GM23338 (cell line): ENCODE measurements at regions not wholly inside any gene's neighbourhood (a gene's known extent, or its start where the extent isn't known, plus 50 kb on each side); places are given as distances from the start of the nearest gene placed in this dataset.

Experiments
- ATAC-seq: fragments of 200-7000 bp; cut with Tn5 transposase; 3 replicates; pipeline ENCODE4 v1.9.1; 2020
- DNase-seq: peaks from one replicate; pipeline ENCODE4 v3.0.0-alpha.2; 2015; ENCODE audit warnings: low spot score
- H2AFZ ChIP-seq: fragments of 200-600 bp; sonication (generic); 2 replicates; pipeline ENCODE4 v1.8.0; 2016; ENCODE audit warnings: antibody characterized with exemption, mild to moderate bottlenecking, moderate library complexity
- H3F3A ChIP-seq: fragments of 200-600 bp; sonication (generic); replicated peaks from 2 replicates; pipeline ENCODE4 v1.8.0; 2017; ENCODE audit warnings: antibody characterized with exemption, mixed run types, low read depth
- H3K27ac ChIP-seq: fragments of 200-600 bp; sonication (generic); 2 replicates; pipeline ENCODE4 v1.6.1; 2016; ENCODE audit warnings: low read depth
- H3K27me3 ChIP-seq: fragments of 200-600 bp; sonication (generic); 2 replicates; pipeline ENCODE4 v1.8.0; 2016; ENCODE audit warnings: mild to moderate bottlenecking, mixed run types, moderate library complexity; ENCODE audit not compliant: insufficient read depth
- H3K36me3 ChIP-seq: fragments of 200-600 bp; sonication (generic); 2 replicates; pipeline ENCODE4 v1.8.0; 2016; ENCODE audit warnings: mild to moderate bottlenecking; ENCODE audit not compliant: insufficient read depth
- H3K4me1 ChIP-seq: fragments of 200-600 bp; sonication (generic); 2 replicates; pipeline ENCODE4 v1.8.0; 2016; ENCODE audit warnings: mild to moderate bottlenecking, moderate library complexity; ENCODE audit not compliant: insufficient read depth
- H3K4me2 ChIP-seq: fragments of 200-600 bp; sonication (generic); 2 replicates; pipeline ENCODE4 v1.7.1; 2017; ENCODE audit warnings: mixed run types
- H3K4me3 ChIP-seq: fragments of 200-600 bp; sonication (generic); 2 replicates; pipeline ENCODE4 v1.6.1; 2016; ENCODE audit warnings: mixed run types
- H3K79me2 ChIP-seq: fragments of 200-600 bp; sonication (generic); replicated peaks from 2 replicates; pipeline ENCODE4 v1.8.0; 2017; ENCODE audit warnings: mild to moderate bottlenecking; ENCODE audit not compliant: insufficient read depth
- H3K9me2 ChIP-seq: fragments of 200-600 bp; sonication (generic); 2 replicates; pipeline ENCODE4 v1.8.0; 2017; ENCODE audit not compliant: insufficient read depth
- H4K20me1 ChIP-seq: fragments of 200-600 bp; sonication (generic); replicated peaks from 2 replicates; pipeline ENCODE4 v1.8.0; 2017; ENCODE audit warnings: mild to moderate bottlenecking; ENCODE audit not compliant: insufficient read depth
- H3K27ac Mint-ChIP-seq: 2 replicates; pipeline ENCODE4 v1.8.0; 2020; ENCODE audit warnings: inconsistent platforms, mild to moderate bottlenecking, moderate library complexity, mixed read lengths
- H3K27me3 Mint-ChIP-seq: 3 replicates; pipeline ENCODE4 v1.8.0; 2022; ENCODE audit warnings: low read depth, mild to moderate bottlenecking, moderate library complexity, mixed read lengths, inconsistent platforms; ENCODE audit not compliant: insufficient read depth, poor library complexity
- H3K36me3 Mint-ChIP-seq: 3 replicates; pipeline ENCODE4 v1.8.0; 2021; ENCODE audit warnings: low read depth, mild to moderate bottlenecking, inconsistent platforms, moderate library complexity, mixed read lengths
- H3K4me1 Mint-ChIP-seq: 3 replicates; pipeline ENCODE4 v1.8.0; 2020; ENCODE audit warnings: mild to moderate bottlenecking, inconsistent platforms, mixed read lengths
- H3K4me3 Mint-ChIP-seq: 3 replicates; pipeline ENCODE4 v1.8.0; 2021; ENCODE audit warnings: moderate library complexity, mild to moderate bottlenecking, inconsistent platforms, mixed read lengths
- H3K9me3 Mint-ChIP-seq: 3 replicates; pipeline ENCODE4 v1.8.0; 2020; ENCODE audit warnings: moderate library complexity, mild to moderate bottlenecking, inconsistent platforms, mixed read lengths
- CREB1 ChIP-seq: fragments of 250-450 bp; sonication (Bioruptor Pico); IDR thresholded peaks from 2 replicates; pipeline ENCODE4 v1.5.0; 2020; ENCODE audit warnings: low read depth, mild to moderate bottlenecking, moderate library complexity
- CTCF ChIP-seq, 2 experiments: fragments of 200-600 bp in 1 of 2; sonication (generic) in 1 of 2; conservative IDR thresholded peaks; 2 replicates each; pipeline versions ENCODE4 v1.5.1 to v1.6.1; 2016 to 2017; ENCODE audit warnings: antibody characterized with exemption in 2 of 2, low read depth in 2 of 2, mild to moderate bottlenecking in 2 of 2, moderate library complexity in 1 of 2
- ETS1 ChIP-seq: IDR thresholded peaks from 2 replicates; pipeline ENCODE4 v1.6.1; 2016; ENCODE audit warnings: antibody characterized with exemption
- EZH2 ChIP-seq: fragments of 200-600 bp; sonication (generic); IDR thresholded peaks from one replicate; pipeline ENCODE4 v1.8.0; 2017; ENCODE audit warnings: antibody characterized with exemption, mild to moderate bottlenecking, low read depth; ENCODE audit not compliant: unreplicated experiment
- EZH2phosphoT487 ChIP-seq: fragments of 200-600 bp; sonication (generic); IDR thresholded peaks from one replicate; pipeline ENCODE4 v1.8.1; 2018; ENCODE audit warnings: antibody characterized with exemption; ENCODE audit not compliant: unreplicated experiment
- JUNB ChIP-seq: IDR thresholded peaks from one replicate; pipeline ENCODE4 v1.6.1; 2016; ENCODE audit warnings: antibody characterized with exemption; ENCODE audit not compliant: unreplicated experiment
- NANOG ChIP-seq: IDR thresholded peaks from 2 replicates; pipeline ENCODE4 v1.6.1; 2016; ENCODE audit warnings: antibody characterized with exemption, borderline replicate concordance
- POLR2AphosphoS5 ChIP-seq: IDR thresholded peaks from 2 replicates; pipeline ENCODE4 v1.6.1; 2016; ENCODE audit warnings: antibody characterized with exemption, low read depth
- REST ChIP-seq: IDR thresholded peaks from one replicate; pipeline ENCODE4 v1.6.1; 2018; ENCODE audit warnings: antibody characterized with exemption; ENCODE audit not compliant: unreplicated experiment
- STAT1 ChIP-seq: IDR thresholded peaks from one replicate; pipeline ENCODE4 v1.6.1; 2016; ENCODE audit warnings: antibody characterized with exemption; ENCODE audit not compliant: unreplicated experiment
- ZNF114 ChIP-seq: fragments of 250-450 bp; sonication (Bioruptor Pico); IDR thresholded peaks from 2 replicates; pipeline ENCODE4 v1.5.0; 2020; ENCODE audit warnings: mild to moderate bottlenecking, moderate library complexity
- ZNF331 ChIP-seq: fragments of 250-450 bp; sonication (Bioruptor Pico); IDR thresholded peaks from 2 replicates; pipeline ENCODE4 v1.5.0; 2020; ENCODE audit warnings: low read depth, mild to moderate bottlenecking, moderate library complexity

GRCh38 chr12:86770871-86771270 is 514.7 kb upstream of the MGAT4C start (continued):
- TF ChIP-seq REST (no peak), ZNF331 (CRISPR knock-in tag) (no peak), JUNB (no peak), POLR2AphosphoS5 (no peak), NANOG (no peak), ETS1 (no peak), STAT1 (no peak), ZNF114 (CRISPR knock-in tag) (no peak), CREB1 (CRISPR knock-in tag) (no peak), EZH2phosphoT487 (no peak), CTCF (conservative IDR thresholded peaks at IDR 0.05; ENCODE audit: low read depth in 2 of 2) (no peak)

- DNase-seq (no peak), ATAC-seq (no peak)
- H3K9me2 ChIP-seq: peaks cover 4% of the 10 kb centered on the region; the same call in 1 of the 2 replicates
- H4K20me1 ChIP-seq: no peaks in the 10 kb centered on the region
- H3K27me3 ChIP-seq: no peaks in the 10 kb centered on the region
- no peaks in the 10 kb centered on the region for H3K4me1 ChIP-seq
- H3K27ac ChIP-seq: no peak overlapping the region
- Mint-ChIP-seq H3K4me1 (peaks cover 6% of the 10 kb centered on the region; the same call in 1 of the 3 replicates), H3K36me3 (no peaks in the 10 kb centered on the region), H3K9me3 (no peaks in the 10 kb centered on the region), H3K27ac (no peak overlapping the region), H3K27me3 (no peaks in the 10 kb centered on the region), H3K4me3 (no peak overlapping the region)
- H3K4me3 ChIP-seq: no peak overlapping the region
- H3F3A ChIP-seq: no peaks in the 10 kb centered on the region
- H3K79me2 ChIP-seq: no peaks in the 10 kb centered on the region
- no peak overlapping the region for H3K4me2 ChIP-seq
- no peaks in the 10 kb centered on the region for H3K36me3 ChIP-seq
- H2AFZ ChIP-seq: no peak overlapping the region
- TF ChIP-seq ETS1: no peak
- no peak for TF ChIP-seq POLR2AphosphoS5
- no peak for TF ChIP-seq CREB1 (CRISPR knock-in tag)
- TF ChIP-seq NANOG: no peak
- no peak for TF ChIP-seq EZH2
- TF ChIP-seq JUNB: no peak
- no peak for TF ChIP-seq EZH2phosphoT487
- TF ChIP-seq STAT1: no peak
- TF ChIP-seq ZNF331 (CRISPR knock-in tag): no peak
- no peak for TF ChIP-seq REST
- TF ChIP-seq CTCF (conservative IDR thresholded peaks at IDR 0.05; ENCODE audit: low read depth in 2 of 2): no peak
- TF ChIP-seq ZNF114 (CRISPR knock-in tag): no peak
Measured at GRCh38 chr12:86748894-86749293, 492.7 kb upstream of the MGAT4C start.
